ENCODE measurements at regions not wholly inside any gene's neighbourhood (a gene's known extent, or its start where the extent isn't known, plus 50 kb on each side); places are given as distances from the start of the nearest gene placed in this dataset.

DNA sequence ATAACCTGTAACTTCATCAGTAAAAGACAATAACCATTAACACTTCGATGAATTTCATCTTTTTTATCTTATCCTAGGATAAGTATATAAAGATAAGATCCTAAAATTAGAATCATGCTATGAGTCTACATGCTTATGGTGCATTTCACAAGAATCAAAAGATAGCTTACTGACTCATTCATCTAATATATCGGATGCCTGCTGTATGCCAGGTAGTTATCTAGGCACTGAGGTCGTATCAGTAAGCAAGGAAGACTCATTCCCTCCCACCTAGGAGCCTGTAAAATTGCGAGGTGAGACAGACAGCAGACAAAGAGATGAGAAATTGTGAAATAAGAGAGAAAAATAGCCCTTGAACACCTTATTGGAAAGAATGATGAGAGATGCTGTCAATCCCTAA is 240.6 kb upstream of the ADAMTSL1 start:
- H3K4me3 Mint-ChIP-seq: no peak overlapping the region
- no peaks in the 10 kb centered on the region for H3K9me3 Mint-ChIP-seq
- ATAC-seq (no peak), DNase-seq (ENCODE audit: low spot score) (no peak)
- ChIA-PET CTCF (interaction anchor here (1.7 kb wide), 1 partner anchor 21 kb away, joined by 4 read pairs; no protein-coding TSS in a partner anchor), POLR2A (no interaction called here)
- TF ChIP-seq, protein P1, sequence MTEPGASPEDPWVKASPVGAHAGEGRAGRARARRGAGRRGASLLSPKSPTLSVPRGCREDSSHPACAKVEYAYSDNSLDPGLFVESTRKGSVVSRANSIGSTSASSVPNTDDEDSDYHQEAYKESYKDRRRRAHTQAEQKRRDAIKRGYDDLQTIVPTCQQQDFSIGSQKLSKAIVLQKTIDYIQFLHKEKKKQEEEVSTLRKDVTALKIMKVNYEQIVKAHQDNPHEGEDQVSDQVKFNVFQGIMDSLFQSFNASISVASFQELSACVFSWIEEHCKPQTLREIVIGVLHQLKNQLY (CRISPR knock-in tag; IDR thresholded peaks at IDR 0.05): no peak
- TF ChIP-seq, protein P2, sequence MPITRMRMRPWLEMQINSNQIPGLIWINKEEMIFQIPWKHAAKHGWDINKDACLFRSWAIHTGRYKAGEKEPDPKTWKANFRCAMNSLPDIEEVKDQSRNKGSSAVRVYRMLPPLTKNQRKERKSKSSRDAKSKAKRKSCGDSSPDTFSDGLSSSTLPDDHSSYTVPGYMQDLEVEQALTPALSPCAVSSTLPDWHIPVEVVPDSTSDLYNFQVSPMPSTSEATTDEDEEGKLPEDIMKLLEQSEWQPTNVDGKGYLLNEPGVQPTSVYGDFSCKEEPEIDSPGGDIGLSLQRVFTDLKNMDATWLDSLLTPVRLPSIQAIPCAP (CRISPR knock-in tag; IDR thresholded peaks at IDR 0.05): no peak
- TF ChIP-seq FOXK1 (CRISPR knock-in tag; IDR thresholded peaks at IDR 0.05) (no peak), CREB1 (CRISPR knock-in tag; IDR thresholded peaks at IDR 0.05) (no peak), ZNF671 (CRISPR knock-in tag; IDR thresholded peaks at IDR 0.05) (no peak), NR3C1 (CRISPR knock-in tag; conservative IDR thresholded peaks at IDR 0.05; ENCODE audit: low read depth) (no peak), ZNF416 (CRISPR knock-in tag; IDR thresholded peaks at IDR 0.05) (no peak), JAZF1 (CRISPR knock-in tag; IDR thresholded peaks at IDR 0.05) (no peak), NFE2L1 (CRISPR knock-in tag; IDR thresholded peaks at IDR 0.05) (no peak)
- TF ChIP-seq, protein P3, sequence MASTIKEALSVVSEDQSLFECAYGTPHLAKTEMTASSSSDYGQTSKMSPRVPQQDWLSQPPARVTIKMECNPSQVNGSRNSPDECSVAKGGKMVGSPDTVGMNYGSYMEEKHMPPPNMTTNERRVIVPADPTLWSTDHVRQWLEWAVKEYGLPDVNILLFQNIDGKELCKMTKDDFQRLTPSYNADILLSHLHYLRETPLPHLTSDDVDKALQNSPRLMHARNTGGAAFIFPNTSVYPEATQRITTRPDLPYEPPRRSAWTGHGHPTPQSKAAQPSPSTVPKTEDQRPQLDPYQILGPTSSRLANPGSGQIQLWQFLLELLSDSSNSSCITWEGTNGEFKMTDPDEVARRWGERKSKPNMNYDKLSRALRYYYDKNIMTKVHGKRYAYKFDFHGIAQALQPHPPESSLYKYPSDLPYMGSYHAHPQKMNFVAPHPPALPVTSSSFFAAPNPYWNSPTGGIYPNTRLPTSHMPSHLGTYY (CRISPR knock-in tag; IDR thresholded peaks at IDR 0.05): no peak
- TF ChIP-seq, protein P4, sequence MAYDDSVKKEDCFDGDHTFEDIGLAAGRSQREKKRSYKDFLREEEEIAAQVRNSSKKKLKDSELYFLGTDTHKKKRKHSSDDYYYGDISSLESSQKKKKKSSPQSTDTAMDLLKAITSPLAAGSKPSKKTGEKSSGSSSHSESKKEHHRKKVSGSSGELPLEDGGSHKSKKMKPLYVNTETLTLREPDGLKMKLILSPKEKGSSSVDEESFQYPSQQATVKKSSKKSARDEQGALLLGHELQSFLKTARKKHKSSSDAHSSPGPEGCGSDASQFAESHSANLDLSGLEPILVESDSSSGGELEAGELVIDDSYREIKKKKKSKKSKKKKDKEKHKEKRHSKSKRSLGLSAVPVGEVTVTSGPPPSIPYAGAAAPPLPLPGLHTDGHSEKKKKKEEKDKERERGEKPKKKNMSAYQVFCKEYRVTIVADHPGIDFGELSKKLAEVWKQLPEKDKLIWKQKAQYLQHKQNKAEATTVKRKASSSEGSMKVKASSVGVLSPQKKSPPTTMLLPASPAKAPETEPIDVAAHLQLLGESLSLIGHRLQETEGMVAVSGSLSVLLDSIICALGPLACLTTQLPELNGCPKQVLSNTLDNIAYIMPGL (CRISPR knock-in tag; IDR thresholded peaks at IDR 0.05): no peak
- TF ChIP-seq, protein P5, sequence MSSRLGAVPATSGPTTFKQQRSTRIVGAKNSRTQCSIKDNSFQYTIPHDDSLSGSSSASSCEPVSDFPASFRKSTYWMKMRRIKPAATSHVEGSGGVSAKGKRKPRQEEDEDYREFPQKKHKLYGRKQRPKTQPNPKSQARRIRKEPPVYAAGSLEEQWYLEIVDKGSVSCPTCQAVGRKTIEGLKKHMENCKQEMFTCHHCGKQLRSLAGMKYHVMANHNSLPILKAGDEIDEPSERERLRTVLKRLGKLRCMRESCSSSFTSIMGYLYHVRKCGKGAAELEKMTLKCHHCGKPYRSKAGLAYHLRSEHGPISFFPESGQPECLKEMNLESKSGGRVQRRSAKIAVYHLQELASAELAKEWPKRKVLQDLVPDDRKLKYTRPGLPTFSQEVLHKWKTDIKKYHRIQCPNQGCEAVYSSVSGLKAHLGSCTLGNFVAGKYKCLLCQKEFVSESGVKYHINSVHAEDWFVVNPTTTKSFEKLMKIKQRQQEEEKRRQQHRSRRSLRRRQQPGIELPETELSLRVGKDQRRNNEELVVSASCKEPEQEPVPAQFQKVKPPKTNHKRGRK (CRISPR knock-in tag; IDR thresholded peaks at IDR 0.05; ENCODE audit: borderline replicate concordance): no peak
- TF ChIP-seq, protein P6, sequence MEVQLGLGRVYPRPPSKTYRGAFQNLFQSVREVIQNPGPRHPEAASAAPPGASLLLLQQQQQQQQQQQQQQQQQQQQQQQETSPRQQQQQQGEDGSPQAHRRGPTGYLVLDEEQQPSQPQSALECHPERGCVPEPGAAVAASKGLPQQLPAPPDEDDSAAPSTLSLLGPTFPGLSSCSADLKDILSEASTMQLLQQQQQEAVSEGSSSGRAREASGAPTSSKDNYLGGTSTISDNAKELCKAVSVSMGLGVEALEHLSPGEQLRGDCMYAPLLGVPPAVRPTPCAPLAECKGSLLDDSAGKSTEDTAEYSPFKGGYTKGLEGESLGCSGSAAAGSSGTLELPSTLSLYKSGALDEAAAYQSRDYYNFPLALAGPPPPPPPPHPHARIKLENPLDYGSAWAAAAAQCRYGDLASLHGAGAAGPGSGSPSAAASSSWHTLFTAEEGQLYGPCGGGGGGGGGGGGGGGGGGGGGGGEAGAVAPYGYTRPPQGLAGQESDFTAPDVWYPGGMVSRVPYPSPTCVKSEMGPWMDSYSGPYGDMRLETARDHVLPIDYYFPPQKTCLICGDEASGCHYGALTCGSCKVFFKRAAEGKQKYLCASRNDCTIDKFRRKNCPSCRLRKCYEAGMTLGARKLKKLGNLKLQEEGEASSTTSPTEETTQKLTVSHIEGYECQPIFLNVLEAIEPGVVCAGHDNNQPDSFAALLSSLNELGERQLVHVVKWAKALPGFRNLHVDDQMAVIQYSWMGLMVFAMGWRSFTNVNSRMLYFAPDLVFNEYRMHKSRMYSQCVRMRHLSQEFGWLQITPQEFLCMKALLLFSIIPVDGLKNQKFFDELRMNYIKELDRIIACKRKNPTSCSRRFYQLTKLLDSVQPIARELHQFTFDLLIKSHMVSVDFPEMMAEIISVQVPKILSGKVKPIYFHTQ (CRISPR knock-in tag; IDR thresholded peaks at IDR 0.05): no peak
- peaks cover 4% of the 10 kb centered on the region; the same call in 1 of the 2 replicates for H3K4me1 Mint-ChIP-seq
- H3K36me3 Mint-ChIP-seq: no peaks in the 10 kb centered on the region
- no peaks in the 10 kb centered on the region for H3K27me3 Mint-ChIP-seq (ENCODE audit: low read depth)
- H3K27ac Mint-ChIP-seq: no peak overlapping the region

DNA sequence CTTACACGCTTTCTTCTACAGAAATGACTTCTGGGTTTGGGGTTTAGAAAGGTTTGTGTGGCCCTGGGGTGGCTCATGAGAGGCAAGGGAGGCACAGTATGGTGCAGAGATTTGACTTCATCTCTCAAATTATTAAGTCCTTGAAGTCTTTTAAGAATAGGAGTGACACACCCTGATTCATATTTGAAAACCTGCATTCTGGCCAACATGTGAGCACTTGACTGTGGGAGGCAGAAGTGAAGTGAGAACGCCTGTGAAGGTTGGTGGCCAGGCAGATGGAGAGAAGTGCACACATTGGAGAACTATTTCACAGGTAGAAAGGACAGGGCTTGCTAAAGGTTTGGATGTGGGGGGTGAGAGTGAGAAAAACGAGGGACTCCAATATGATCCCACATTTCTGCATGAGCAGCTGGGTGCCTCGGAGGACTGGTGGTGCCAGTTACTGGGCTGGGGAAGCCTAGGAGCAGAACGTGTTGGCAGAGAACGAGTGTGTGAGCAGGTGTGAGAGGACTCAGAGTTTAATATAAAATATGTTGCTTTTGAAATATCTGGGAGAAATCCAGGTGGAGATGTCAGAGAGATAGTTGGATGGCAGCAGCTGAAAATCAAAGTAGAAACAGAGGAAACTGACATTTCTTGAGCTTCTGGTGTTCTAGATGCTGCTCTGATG is 240.0 kb upstream of the ADAMTSL1 start:
- DNase-seq (ENCODE audit: low spot score) (no peak), ATAC-seq (no peak)
- no peak for TF ChIP-seq ZNF317 (CRISPR knock-in tag; IDR thresholded peaks at IDR 0.05; ENCODE audit: borderline replicate concordance, low read depth)
- H3K27ac Mint-ChIP-seq: no peak overlapping the region
- no peaks in the 10 kb centered on the region for H3K9me3 Mint-ChIP-seq
- ChIA-PET POLR2A (no interaction called here), CTCF (interaction anchor here (1.0 to 1.7 kb wide), 2 partner anchors 20 to 21 kb away, joined by 3 to 4 read pairs; no protein-coding TSS in a partner anchor)
- no peaks in the 10 kb centered on the region for H3K36me3 Mint-ChIP-seq
- no peak overlapping the region for H3K4me3 Mint-ChIP-seq
- peaks cover 4% of the 10 kb centered on the region; the same call in 1 of the 2 replicates for H3K4me1 Mint-ChIP-seq
- H3K27me3 Mint-ChIP-seq (ENCODE audit: low read depth): no peaks in the 10 kb centered on the region

All from WTC11 (cell line).